ENCODE measurements at regions not wholly inside any gene's neighbourhood (a gene's known extent, or its start where the extent isn't known, plus 50 kb on each side); places are given as distances from the start of the nearest gene placed in this dataset.

- TF ChIP-seq ETS1 (IDR thresholded peaks at IDR 0.05) = no peak
- no peak for TF ChIP-seq POLR2AphosphoS5 (IDR thresholded peaks at IDR 0.05; ENCODE audit: low read depth)
These were observed 281.0 kb downstream of the HINT1 start (continued) for GRCh38 chr5:130884023-130884422.

DNA sequence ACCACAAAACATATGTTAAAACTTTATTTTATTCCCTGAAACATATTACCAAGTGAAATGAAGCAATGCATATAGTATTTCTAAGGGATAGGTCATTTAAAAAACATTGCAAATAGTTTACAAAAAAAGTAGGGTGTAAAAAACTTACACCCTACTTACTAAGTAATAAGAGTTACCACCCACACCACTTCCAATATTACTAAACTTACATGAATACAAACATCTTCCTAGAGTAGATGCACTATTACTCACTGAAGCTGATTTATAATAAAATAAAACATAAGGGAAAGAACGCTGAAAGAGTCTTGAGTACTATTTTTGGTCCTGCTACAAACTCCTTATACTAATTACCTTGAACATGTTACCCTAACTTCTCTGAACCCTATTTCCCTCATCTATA lies 289.4 kb downstream of the HINT1 start:
- DNase-seq (ENCODE audit: low spot score) (no peak), ATAC-seq (no peak)
- H3K4me3 ChIP-seq = no peak overlapping the region
- no peaks in the 10 kb centered on the region for H3K27me3 Mint-ChIP-seq (ENCODE audit: insufficient read depth, low read depth, poor library complexity)
- no peak for TF ChIP-seq NANOG (IDR thresholded peaks at IDR 0.05; ENCODE audit: borderline replicate concordance)
- H3K27ac ChIP-seq (ENCODE audit: low read depth) = no peak overlapping the region
- H3K36me3 ChIP-seq (ENCODE audit: insufficient read depth) = no peaks in the 10 kb centered on the region
- H4K20me1 ChIP-seq (replicated peaks; ENCODE audit: insufficient read depth) = no peaks in the 10 kb centered on the region
- no peaks in the 10 kb centered on the region for H3F3A ChIP-seq (replicated peaks; ENCODE audit: low read depth)
- H3K4me1 Mint-ChIP-seq = peaks cover 6% of the 10 kb centered on the region; the same call in 1 of the 3 replicates
- no peak overlapping the region for H2AFZ ChIP-seq
- peaks cover 6% of the 10 kb centered on the region; the same call in 2 of the 3 replicates for H3K36me3 Mint-ChIP-seq (ENCODE audit: low read depth)
- no peaks in the 10 kb centered on the region for H3K27me3 ChIP-seq (ENCODE audit: insufficient read depth)
- peaks cover 4% of the 10 kb centered on the region; the same call in 1 of the 2 replicates for H3K4me1 ChIP-seq (ENCODE audit: insufficient read depth)
- H3K9me3 Mint-ChIP-seq = peaks cover 17% of the 10 kb centered on the region
- H3K4me2 ChIP-seq = no peak overlapping the region
- H3K79me2 ChIP-seq (replicated peaks; ENCODE audit: insufficient read depth) = no peaks in the 10 kb centered on the region
- H3K9me2 ChIP-seq (ENCODE audit: insufficient read depth) = no peaks in the 10 kb centered on the region
- H3K4me3 Mint-ChIP-seq = no peak overlapping the region
- no peak overlapping the region for H3K27ac Mint-ChIP-seq

- Mint-ChIP-seq H3K9me3 (peaks cover 17% of the 10 kb centered on the region), H3K27me3 (ENCODE audit: insufficient read depth, low read depth, poor library complexity) (no peaks in the 10 kb centered on the region), H3K4me3 (no peak overlapping the region), H3K27ac (no peak overlapping the region), H3K36me3 (ENCODE audit: low read depth) (peaks cover 6% of the 10 kb centered on the region; the same call in 2 of the 3 replicates), H3K4me1 (peaks cover 6% of the 10 kb centered on the region; the same call in 1 of the 3 replicates)
- DNase-seq (ENCODE audit: low spot score) = no peak
- H3K4me1 ChIP-seq (ENCODE audit: insufficient read depth) = peaks cover 5% of the 10 kb centered on the region; the same call in 1 of the 2 replicates
- no peaks in the 10 kb centered on the region for H3F3A ChIP-seq (replicated peaks; ENCODE audit: low read depth)
- H4K20me1 ChIP-seq (replicated peaks; ENCODE audit: insufficient read depth) = no peaks in the 10 kb centered on the region
- no peak overlapping the region for H3K4me3 ChIP-seq
- TF ChIP-seq NANOG (IDR thresholded peaks at IDR 0.05; ENCODE audit: borderline replicate concordance) (no peak), CREB1 (CRISPR knock-in tag; IDR thresholded peaks at IDR 0.05; ENCODE audit: low read depth) (no peak), EZH2 (IDR thresholded peaks at IDR 0.05; ENCODE audit: low read depth, unreplicated experiment) (no peak), EZH2phosphoT487 (IDR thresholded peaks at IDR 0.05; ENCODE audit: unreplicated experiment) (no peak), ZNF114 (CRISPR knock-in tag; IDR thresholded peaks at IDR 0.05) (no peak)
- TF ChIP-seq, protein P1, sequence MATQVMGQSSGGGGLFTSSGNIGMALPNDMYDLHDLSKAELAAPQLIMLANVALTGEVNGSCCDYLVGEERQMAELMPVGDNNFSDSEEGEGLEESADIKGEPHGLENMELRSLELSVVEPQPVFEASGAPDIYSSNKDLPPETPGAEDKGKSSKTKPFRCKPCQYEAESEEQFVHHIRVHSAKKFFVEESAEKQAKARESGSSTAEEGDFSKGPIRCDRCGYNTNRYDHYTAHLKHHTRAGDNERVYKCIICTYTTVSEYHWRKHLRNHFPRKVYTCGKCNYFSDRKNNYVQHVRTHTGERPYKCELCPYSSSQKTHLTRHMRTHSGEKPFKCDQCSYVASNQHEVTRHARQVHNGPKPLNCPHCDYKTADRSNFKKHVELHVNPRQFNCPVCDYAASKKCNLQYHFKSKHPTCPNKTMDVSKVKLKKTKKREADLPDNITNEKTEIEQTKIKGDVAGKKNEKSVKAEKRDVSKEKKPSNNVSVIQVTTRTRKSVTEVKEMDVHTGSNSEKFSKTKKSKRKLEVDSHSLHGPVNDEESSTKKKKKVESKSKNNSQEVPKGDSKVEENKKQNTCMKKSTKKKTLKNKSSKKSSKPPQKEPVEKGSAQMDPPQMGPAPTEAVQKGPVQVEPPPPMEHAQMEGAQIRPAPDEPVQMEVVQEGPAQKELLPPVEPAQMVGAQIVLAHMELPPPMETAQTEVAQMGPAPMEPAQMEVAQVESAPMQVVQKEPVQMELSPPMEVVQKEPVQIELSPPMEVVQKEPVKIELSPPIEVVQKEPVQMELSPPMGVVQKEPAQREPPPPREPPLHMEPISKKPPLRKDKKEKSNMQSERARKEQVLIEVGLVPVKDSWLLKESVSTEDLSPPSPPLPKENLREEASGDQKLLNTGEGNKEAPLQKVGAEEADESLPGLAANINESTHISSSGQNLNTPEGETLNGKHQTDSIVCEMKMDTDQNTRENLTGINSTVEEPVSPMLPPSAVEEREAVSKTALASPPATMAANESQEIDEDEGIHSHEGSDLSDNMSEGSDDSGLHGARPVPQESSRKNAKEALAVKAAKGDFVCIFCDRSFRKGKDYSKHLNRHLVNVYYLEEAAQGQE (IDR thresholded peaks at IDR 0.05; ENCODE audit: unreplicated experiment) = no peak
- 0 out of 2 replicates have a peak, but pooled peaks cover 3% of the 10 kb centered on the region for H3K9me2 ChIP-seq (ENCODE audit: insufficient read depth)
- H3K4me2 ChIP-seq = no peak overlapping the region
- H3K79me2 ChIP-seq (replicated peaks; ENCODE audit: insufficient read depth) = no peaks in the 10 kb centered on the region
- ATAC-seq = no peak
- H3K27ac ChIP-seq (ENCODE audit: low read depth) = no peak overlapping the region
- H3K36me3 ChIP-seq (ENCODE audit: insufficient read depth) = no peaks in the 10 kb centered on the region
- no peaks in the 10 kb centered on the region for H3K27me3 ChIP-seq (ENCODE audit: insufficient read depth)
- H2AFZ ChIP-seq = no peak overlapping the region
These were observed 290.1 kb downstream of the HINT1 start for GRCh38 chr5:130874861-130875417.

Data from GM23338 (cell line).